ENCODE measurements at regions not wholly inside any gene's neighbourhood (a gene's known extent, or its start where the extent isn't known, plus 50 kb on each side); places are given as distances from the start of the nearest gene placed in this dataset.

DNA sequence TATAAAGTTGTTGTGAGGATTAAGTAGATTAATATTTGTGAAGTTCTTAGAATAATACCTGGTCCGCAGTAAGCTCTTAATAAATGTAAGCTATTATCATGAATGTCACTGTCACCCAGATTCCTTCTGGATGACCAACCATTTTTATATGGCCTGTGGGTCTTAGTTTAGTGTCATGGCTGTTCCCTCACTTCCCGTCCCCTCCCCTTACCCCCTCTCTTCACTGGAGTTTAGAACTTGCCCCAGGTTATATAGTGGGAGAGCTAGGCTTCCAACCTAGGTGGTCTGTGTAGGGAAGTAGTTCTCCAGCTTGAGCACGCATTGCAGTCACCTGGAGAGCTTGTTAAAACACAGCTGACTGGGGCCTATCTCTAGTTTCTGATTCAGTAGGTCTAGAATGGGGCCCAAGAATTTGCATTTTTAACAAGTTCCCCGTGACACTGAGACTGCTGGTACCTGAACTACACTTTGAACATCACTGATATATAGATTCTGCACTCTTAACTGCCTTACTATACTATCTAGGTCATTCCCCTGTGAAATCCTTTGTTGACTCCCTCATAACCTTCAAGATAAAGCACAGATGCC is 66.9 kb upstream of the PLAC1 start:
- TF ChIP-seq, protein P1, sequence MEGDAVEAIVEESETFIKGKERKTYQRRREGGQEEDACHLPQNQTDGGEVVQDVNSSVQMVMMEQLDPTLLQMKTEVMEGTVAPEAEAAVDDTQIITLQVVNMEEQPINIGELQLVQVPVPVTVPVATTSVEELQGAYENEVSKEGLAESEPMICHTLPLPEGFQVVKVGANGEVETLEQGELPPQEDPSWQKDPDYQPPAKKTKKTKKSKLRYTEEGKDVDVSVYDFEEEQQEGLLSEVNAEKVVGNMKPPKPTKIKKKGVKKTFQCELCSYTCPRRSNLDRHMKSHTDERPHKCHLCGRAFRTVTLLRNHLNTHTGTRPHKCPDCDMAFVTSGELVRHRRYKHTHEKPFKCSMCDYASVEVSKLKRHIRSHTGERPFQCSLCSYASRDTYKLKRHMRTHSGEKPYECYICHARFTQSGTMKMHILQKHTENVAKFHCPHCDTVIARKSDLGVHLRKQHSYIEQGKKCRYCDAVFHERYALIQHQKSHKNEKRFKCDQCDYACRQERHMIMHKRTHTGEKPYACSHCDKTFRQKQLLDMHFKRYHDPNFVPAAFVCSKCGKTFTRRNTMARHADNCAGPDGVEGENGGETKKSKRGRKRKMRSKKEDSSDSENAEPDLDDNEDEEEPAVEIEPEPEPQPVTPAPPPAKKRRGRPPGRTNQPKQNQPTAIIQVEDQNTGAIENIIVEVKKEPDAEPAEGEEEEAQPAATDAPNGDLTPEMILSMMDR (IDR thresholded peaks at IDR 0.05), result no peak
- no peak for TF ChIP-seq ZFX (IDR thresholded peaks at IDR 0.05; ENCODE audit: borderline replicate concordance)
